BLaER1 (cell line): ENCODE measurements at regions not wholly inside any gene's neighbourhood (a gene's known extent, or its start where the extent isn't known, plus 50 kb on each side); places are given as distances from the start of the nearest gene placed in this dataset.
"Not testable (repeated sequence)": the region's sequence is repeated elsewhere in the genome, so short reads cannot be mapped to it uniquely, and the experiment has no call there.

Experiments used
- H3K27ac ChIP-seq: shearing (Covaris generic); formaldehyde crosslinking; 2 replicates; pipeline ENCODE4 v1.8.1; 2022
- H3K27me3 ChIP-seq: shearing (Covaris generic); formaldehyde crosslinking; 2 replicates; pipeline ENCODE4 v1.8.1; 2022
- H3K36me3 ChIP-seq: shearing (Covaris generic); formaldehyde crosslinking; 2 replicates; pipeline ENCODE4 v1.8.1; 2022
- H3K4me1 ChIP-seq: shearing (Covaris generic); formaldehyde crosslinking; 2 replicates; pipeline ENCODE4 v1.8.1; 2022
- H3K4me2 ChIP-seq: shearing (Covaris generic); formaldehyde crosslinking; 2 replicates; pipeline ENCODE4 v1.8.1; 2022
- H3K4me3 ChIP-seq: shearing (Covaris generic); formaldehyde crosslinking; 2 replicates; pipeline ENCODE4 v1.8.1; 2022
- H3K9ac ChIP-seq: shearing (Covaris generic); formaldehyde crosslinking; 2 replicates; pipeline ENCODE4 v1.8.1; 2022
- H3K9me3 ChIP-seq: shearing (Covaris generic); formaldehyde crosslinking; 2 replicates; pipeline ENCODE4 v1.8.1; 2022
- H4K20me1 ChIP-seq: shearing (Covaris generic); formaldehyde crosslinking; 2 replicates; pipeline ENCODE4 v1.8.1; 2022
- Cebpa-rat ChIP-seq: shearing (Covaris generic); IDR thresholded peaks from 2 replicates; pipeline ENCODE4 v1.8.1; 2022

GRCh38 chr2:123640685-123641335, 384.3 kb upstream of the CNTNAP5 start:
- no peak overlapping the region for H3K4me3 ChIP-seq

GRCh38 chr2:123644053-123644452, 381.0 kb upstream of the CNTNAP5 start:
- no peaks in the 10 kb centered on the region for H3K9me3 ChIP-seq
- H3K4me3 ChIP-seq, result no peak overlapping the region
- H3K27me3 ChIP-seq, result no peaks in the 10 kb centered on the region
- no peak overlapping the region for H3K27ac ChIP-seq
- H3K36me3 ChIP-seq, result no peaks in the 10 kb centered on the region
- H3K9ac ChIP-seq, result no peak overlapping the region
- H3K4me1 ChIP-seq, result no peaks in the 10 kb centered on the region
- H4K20me1 ChIP-seq, result no peaks in the 10 kb centered on the region
- H3K4me2 ChIP-seq, result no peak overlapping the region
- no peak for TF ChIP-seq Cebpa-rat

More at GRCh38 chr2:123640685-123641335, 384.3 kb upstream of the CNTNAP5 start:
- no peaks in the 10 kb centered on the region for H3K36me3 ChIP-seq
- no peaks in the 10 kb centered on the region for H3K9me3 ChIP-seq
- no peaks in the 10 kb centered on the region for H3K4me1 ChIP-seq
- H3K4me2 ChIP-seq, result no peak overlapping the region
- no peaks in the 10 kb centered on the region for H3K27me3 ChIP-seq
- no peaks in the 10 kb centered on the region for H4K20me1 ChIP-seq
- no peak overlapping the region for H3K9ac ChIP-seq
- TF ChIP-seq Cebpa-rat, result no peak
- H3K27ac ChIP-seq, result no peak overlapping the region

GRCh38 chr2:123648016-123648415, 377.1 kb upstream of the CNTNAP5 start:
- Histone ChIP-seq H3K9ac (no peak overlapping the region), H3K27ac (no peak overlapping the region), H4K20me1 (no peaks in the 10 kb centered on the region), H3K36me3 (no peaks in the 10 kb centered on the region), H3K4me1 (no peaks in the 10 kb centered on the region), H3K4me2 (no peak overlapping the region), H3K27me3 (no peaks in the 10 kb centered on the region), H3K9me3 (no peaks in the 10 kb centered on the region), H3K4me3 (no peak overlapping the region)
- no peak for TF ChIP-seq Cebpa-rat

GRCh38 chr2:123648956-123649355, 376.1 kb upstream of the CNTNAP5 start:
- H3K27ac ChIP-seq, result no peak overlapping the region
- no peaks in the 10 kb centered on the region for H3K36me3 ChIP-seq
- no peak overlapping the region for H3K9ac ChIP-seq
- no peak for TF ChIP-seq Cebpa-rat
- no peak overlapping the region for H3K4me2 ChIP-seq
- H3K4me3 ChIP-seq, result no peak overlapping the region
- H4K20me1 ChIP-seq, result no peaks in the 10 kb centered on the region
- H3K4me1 ChIP-seq, result no peaks in the 10 kb centered on the region
- H3K27me3 ChIP-seq, result no peaks in the 10 kb centered on the region
- H3K9me3 ChIP-seq, result no peaks in the 10 kb centered on the region

GRCh38 chr2:123651151-123651550, 373.9 kb upstream of the CNTNAP5 start:
- Histone ChIP-seq H3K4me3 (no peak overlapping the region), H3K36me3 (no peaks in the 10 kb centered on the region), H3K4me1 (no peaks in the 10 kb centered on the region), H3K9me3 (no peaks in the 10 kb centered on the region), H4K20me1 (no peaks in the 10 kb centered on the region), H3K27me3 (no peaks in the 10 kb centered on the region), H3K27ac (no peak overlapping the region), H3K4me2 (no peak overlapping the region), H3K9ac (no peak overlapping the region)
- no peak for TF ChIP-seq Cebpa-rat

GRCh38 chr2:123652320-123652719, 372.8 kb upstream of the CNTNAP5 start:
- no peak overlapping the region for H3K9ac ChIP-seq
- H3K4me1 ChIP-seq, result no peaks in the 10 kb centered on the region
- no peak overlapping the region for H3K4me2 ChIP-seq
- TF ChIP-seq Cebpa-rat, result no peak
- H3K4me3 ChIP-seq, result no peak overlapping the region
- H3K27me3 ChIP-seq, result no peaks in the 10 kb centered on the region
- H4K20me1 ChIP-seq, result no peaks in the 10 kb centered on the region
- no peaks in the 10 kb centered on the region for H3K36me3 ChIP-seq
- H3K9me3 ChIP-seq, result no peaks in the 10 kb centered on the region
- no peak overlapping the region for H3K27ac ChIP-seq

GRCh38 chr2:123656590-123656989, 368.5 kb upstream of the CNTNAP5 start:
- Histone ChIP-seq H4K20me1 (no peaks in the 10 kb centered on the region), H3K4me2 (no peak overlapping the region), H3K9ac (no peak overlapping the region), H3K27ac (no peak overlapping the region), H3K27me3 (no peaks in the 10 kb centered on the region), H3K4me1 (no peaks in the 10 kb centered on the region), H3K36me3 (no peaks in the 10 kb centered on the region), H3K4me3 (no peak overlapping the region), H3K9me3 (peaks cover 7% of the 10 kb centered on the region; the same call in 1 of the 2 replicates)
- no peak for TF ChIP-seq Cebpa-rat

- Histone ChIP-seq H3K4me2 (no peak overlapping the region), H3K36me3 (no peaks in the 10 kb centered on the region), H3K27ac (no peak overlapping the region), H3K4me1 (no peaks in the 10 kb centered on the region), H4K20me1 (no peaks in the 10 kb centered on the region), H3K9ac (no peak overlapping the region), H3K9me3 (peaks cover 7% of the 10 kb centered on the region; the same call in 1 of the 2 replicates), H3K27me3 (no peaks in the 10 kb centered on the region), H3K4me3 (no peak overlapping the region)
- no peak for TF ChIP-seq Cebpa-rat
These were observed 366.0 kb upstream of the CNTNAP5 start for GRCh38 chr2:123659120-123659519.

GRCh38 chr2:123670286-123670685, 354.8 kb upstream of the CNTNAP5 start:
- Histone ChIP-seq H3K4me2 (no peak overlapping the region), H3K4me1 (no peaks in the 10 kb centered on the region), H3K4me3 (no peak overlapping the region), H3K9ac (no peak overlapping the region), H3K27me3 (no peaks in the 10 kb centered on the region), H3K27ac (no peak overlapping the region), H4K20me1 (no peaks in the 10 kb centered on the region), H3K9me3 (no peaks in the 10 kb centered on the region), H3K36me3 (no peaks in the 10 kb centered on the region)
- no peak for TF ChIP-seq Cebpa-rat

GRCh38 chr2:123683797-123684196, 341.3 kb upstream of the CNTNAP5 start:
- H3K36me3 ChIP-seq, H4K20me1 ChIP-seq, H3K4me3 ChIP-seq, H3K4me2 ChIP-seq, H3K27me3 ChIP-seq, H3K9ac ChIP-seq, H3K4me1 ChIP-seq, H3K27ac ChIP-seq: not testable (repeated sequence)
- 0 out of 2 replicates have a peak, but pooled peaks cover 13% of the 10 kb centered on the region for H3K9me3 ChIP-seq

GRCh38 chr2:123687064-123687463, 338.0 kb upstream of the CNTNAP5 start:
- Histone ChIP-seq H3K9me3 (0 out of 2 replicates have a peak, but pooled peaks cover 13% of the 10 kb centered on the region), H3K36me3 (no peaks in the 10 kb centered on the region), H3K27ac (no peak overlapping the region), H3K27me3 (no peaks in the 10 kb centered on the region), H3K4me2 (no peak overlapping the region), H3K9ac (no peak overlapping the region), H4K20me1 (no peaks in the 10 kb centered on the region), H3K4me1 (no peaks in the 10 kb centered on the region), H3K4me3 (no peak overlapping the region)
- no peak for TF ChIP-seq Cebpa-rat
